ENCODE measurements at regions not wholly inside any gene's neighbourhood (a gene's known extent, or its start where the extent isn't known, plus 50 kb on each side); places are given as distances from the start of the nearest gene placed in this dataset.

GRCh38 chr1:69455718-69456117 is 112.0 kb upstream of the LRRC7 start:
- no peaks in the 10 kb centered on the region for H3K9me3 ChIP-seq
- intact Hi-C loops (cut with DNase I): no loop called here
- DNase-seq: no peak
- ATAC-seq: no peak
- H3K27me3 ChIP-seq: no peaks in the 10 kb centered on the region
- H3K27ac ChIP-seq: no peak overlapping the region
- WGBS, 2 donors: 63 to 66% methylated on average over 3 of the region's 3 CpGs
- no peaks in the 10 kb centered on the region for H3K4me1 ChIP-seq
- H3K36me3 ChIP-seq: no peaks in the 10 kb centered on the region
- no peak overlapping the region for H3K4me3 ChIP-seq
- no peak for FAIRE-seq
- TF ChIP-seq, protein P1, sequence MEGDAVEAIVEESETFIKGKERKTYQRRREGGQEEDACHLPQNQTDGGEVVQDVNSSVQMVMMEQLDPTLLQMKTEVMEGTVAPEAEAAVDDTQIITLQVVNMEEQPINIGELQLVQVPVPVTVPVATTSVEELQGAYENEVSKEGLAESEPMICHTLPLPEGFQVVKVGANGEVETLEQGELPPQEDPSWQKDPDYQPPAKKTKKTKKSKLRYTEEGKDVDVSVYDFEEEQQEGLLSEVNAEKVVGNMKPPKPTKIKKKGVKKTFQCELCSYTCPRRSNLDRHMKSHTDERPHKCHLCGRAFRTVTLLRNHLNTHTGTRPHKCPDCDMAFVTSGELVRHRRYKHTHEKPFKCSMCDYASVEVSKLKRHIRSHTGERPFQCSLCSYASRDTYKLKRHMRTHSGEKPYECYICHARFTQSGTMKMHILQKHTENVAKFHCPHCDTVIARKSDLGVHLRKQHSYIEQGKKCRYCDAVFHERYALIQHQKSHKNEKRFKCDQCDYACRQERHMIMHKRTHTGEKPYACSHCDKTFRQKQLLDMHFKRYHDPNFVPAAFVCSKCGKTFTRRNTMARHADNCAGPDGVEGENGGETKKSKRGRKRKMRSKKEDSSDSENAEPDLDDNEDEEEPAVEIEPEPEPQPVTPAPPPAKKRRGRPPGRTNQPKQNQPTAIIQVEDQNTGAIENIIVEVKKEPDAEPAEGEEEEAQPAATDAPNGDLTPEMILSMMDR (IDR thresholded peaks at IDR 0.05): no peak

DNA sequence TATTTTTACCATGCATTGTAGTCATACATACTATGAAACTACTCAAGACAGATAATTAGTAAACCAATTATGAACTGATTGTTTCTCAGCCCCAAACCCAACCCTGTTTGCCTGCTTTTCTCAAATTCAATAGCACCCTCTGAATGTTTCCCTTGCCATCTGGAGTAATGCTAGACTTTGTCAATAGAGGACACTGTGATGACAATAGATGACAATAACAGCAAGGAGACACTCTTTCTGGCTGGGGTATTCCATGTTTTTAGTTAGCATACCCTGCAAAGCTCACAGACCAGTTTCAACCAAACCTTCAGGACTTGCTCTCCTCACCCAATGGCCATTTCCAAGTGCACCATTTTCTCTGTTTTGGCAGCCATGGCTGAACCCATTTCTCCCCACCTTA is 108.5 kb upstream of the LRRC7 start:
- Histone ChIP-seq H3K27ac (no peak overlapping the region), H3K36me3 (no peaks in the 10 kb centered on the region), H3K4me3 (no peak overlapping the region), H3K9me3 (no peaks in the 10 kb centered on the region), H3K27me3 (no peaks in the 10 kb centered on the region), H3K4me1 (no peaks in the 10 kb centered on the region)
- ATAC-seq (no peak), DNase-seq (no peak), FAIRE-seq (no peak)
- intact Hi-C loops (cut with DNase I): no loop called here
- TF ChIP-seq, protein P1 (IDR thresholded peaks at IDR 0.05): no peak

DNA sequence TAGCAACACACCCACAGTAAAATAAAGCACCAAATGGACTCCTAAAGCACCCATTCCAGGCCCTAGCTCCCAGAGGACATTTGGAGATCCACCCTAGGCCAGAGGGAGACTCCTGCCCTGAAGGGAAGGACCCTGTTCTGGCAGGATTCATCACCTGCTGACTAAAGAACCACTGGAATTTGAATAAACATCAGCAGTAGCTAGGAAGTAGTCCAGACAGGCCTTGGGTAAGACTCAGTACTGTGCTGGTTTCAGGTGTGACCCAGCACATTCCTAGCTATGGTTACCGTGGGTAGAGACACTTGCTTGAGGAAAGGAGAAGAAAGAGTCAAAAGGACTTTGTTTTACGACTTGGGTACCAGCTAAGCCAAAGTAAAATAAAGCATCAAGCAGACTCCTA is 92.7 kb upstream of the LRRC7 start:
- Histone ChIP-seq H3K4me3 (no peak overlapping the region), H3K27ac (no peak overlapping the region), H3K36me3 (no peaks in the 10 kb centered on the region), H3K27me3 (no peaks in the 10 kb centered on the region), H3K9me3 (no peaks in the 10 kb centered on the region), H3K4me1 (no peaks in the 10 kb centered on the region)
- WGBS, 2 donors: 67 to 79% methylated on average over 2 of the region's 2 CpGs
- no peak for FAIRE-seq
- intact Hi-C loops (cut with DNase I): no loop called here
- ATAC-seq: no peak
- no peak for DNase-seq
- TF ChIP-seq, protein P1 (IDR thresholded peaks at IDR 0.05): no peak

GRCh38 chr1:69479734-69480133 is 88.0 kb upstream of the LRRC7 start:
- no peak for FAIRE-seq
- Histone ChIP-seq H3K4me1 (no peaks in the 10 kb centered on the region), H3K27ac (no peak overlapping the region), H3K36me3 (no peaks in the 10 kb centered on the region), H3K9me3 (no peaks in the 10 kb centered on the region), H3K4me3 (no peak overlapping the region), H3K27me3 (no peaks in the 10 kb centered on the region)
- TF ChIP-seq, protein P1 (IDR thresholded peaks at IDR 0.05): no peak
- DNase-seq: no peak
- ATAC-seq: no peak
- WGBS, 2 donors: 31 to 40% methylated on average over 1 of the region's 1 CpG
- intact Hi-C loops (cut with DNase I): no loop called here

DNA sequence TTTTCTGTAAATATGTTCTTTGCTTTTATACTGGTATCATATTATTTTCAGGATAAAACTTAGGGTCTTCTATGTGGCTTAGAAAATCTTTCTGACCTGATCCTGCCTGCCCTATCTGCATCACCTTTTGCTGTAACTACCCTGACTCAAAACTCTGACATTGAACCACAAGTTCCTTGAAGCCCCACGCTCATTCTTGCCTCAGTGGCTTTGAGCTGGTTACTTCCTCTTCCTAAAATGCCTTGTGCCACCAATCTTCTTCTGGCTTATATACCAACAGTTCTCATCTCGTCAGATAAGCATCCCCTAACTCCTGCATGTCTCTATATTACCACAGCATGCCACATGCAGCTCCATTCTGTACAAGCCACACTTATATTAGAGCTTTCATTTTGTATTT is 84.5 kb upstream of the LRRC7 start:
- no peak overlapping the region for H3K4me3 ChIP-seq
- no peaks in the 10 kb centered on the region for H3K27me3 ChIP-seq
- 48 to 52% methylated on average over 2 of the region's 2 CpGs for WGBS, 2 donors
- intact Hi-C loops (cut with DNase I): no loop called here
- no peaks in the 10 kb centered on the region for H3K4me1 ChIP-seq
- H3K36me3 ChIP-seq: no peaks in the 10 kb centered on the region
- ATAC-seq: no peak
- H3K27ac ChIP-seq: no peak overlapping the region
- DNase-seq: no peak
- TF ChIP-seq, protein P1 (IDR thresholded peaks at IDR 0.05): no peak
- no peaks in the 10 kb centered on the region for H3K9me3 ChIP-seq
- no peak for FAIRE-seq

Measured in pancreas (tissue), 10 donors.